ENCODE measurements at regions not wholly inside any gene's neighbourhood (a gene's known extent, or its start where the extent isn't known, plus 50 kb on each side); places are given as distances from the start of the nearest gene placed in this dataset.

- Histone ChIP-seq H3K9ac (ENCODE audit: low read length) (no peak overlapping the region), H3K4me1 (ENCODE audit: control insufficient read depth, insufficient read depth, low read length) (no peaks in the 10 kb centered on the region; the same call in 1 of the 2 replicates), H3K9me3 (ENCODE audit: control insufficient read depth, insufficient read depth, low read depth, low read length) (peaks cover 7% of the 10 kb centered on the region; the same call in 1 of the 2 replicates), H3K4me3 (ENCODE audit: low read depth, low read length) (no peak overlapping the region), H3K36me3 (ENCODE audit: control insufficient read depth, insufficient read depth, low read length) (no peaks in the 10 kb centered on the region), H3K27me3 (ENCODE audit: control insufficient read depth, insufficient read depth, low read length) (no peaks in the 10 kb centered on the region), H3K27ac (ENCODE audit: low read depth, low read length) (no peak overlapping the region)
Measured at GRCh38 chr11:71181566-71181965, 70.8 kb downstream of the SHANK2 start.

- no peak overlapping the region for H3K9ac ChIP-seq (ENCODE audit: low read length)
- H3K4me3 ChIP-seq (ENCODE audit: low read depth, low read length): no peak overlapping the region
- peaks cover 9% of the 10 kb centered on the region; the same call in 1 of the 2 replicates for H3K9me3 ChIP-seq (ENCODE audit: control insufficient read depth, insufficient read depth, low read depth, low read length)
- no peak overlapping the region for H3K27ac ChIP-seq (ENCODE audit: low read depth, low read length)
- H3K36me3 ChIP-seq (ENCODE audit: control insufficient read depth, insufficient read depth, low read length): no peaks in the 10 kb centered on the region
- no peaks in the 10 kb centered on the region; the same call in none of the 2 replicates for H3K4me1 ChIP-seq (ENCODE audit: control insufficient read depth, insufficient read depth, low read length)
- no peaks in the 10 kb centered on the region for H3K27me3 ChIP-seq (ENCODE audit: control insufficient read depth, insufficient read depth, low read length)
Measured at GRCh38 chr11:71180694-71181470, 71.5 kb downstream of the SHANK2 start.

GRCh38 chr11:71179877-71180605 lies 72.3 kb downstream of the SHANK2 start:
- Histone ChIP-seq H3K4me3 (ENCODE audit: low read depth, low read length) (no peak overlapping the region), H3K27ac (ENCODE audit: low read depth, low read length) (no peak overlapping the region), H3K4me1 (ENCODE audit: control insufficient read depth, insufficient read depth, low read length) (peaks cover 5% of the 10 kb centered on the region), H3K9ac (ENCODE audit: low read length) (no peak overlapping the region), H3K27me3 (ENCODE audit: control insufficient read depth, insufficient read depth, low read length) (no peaks in the 10 kb centered on the region), H3K9me3 (ENCODE audit: control insufficient read depth, insufficient read depth, low read depth, low read length) (peaks cover 9% of the 10 kb centered on the region; the same call in 1 of the 2 replicates), H3K36me3 (ENCODE audit: control insufficient read depth, insufficient read depth, low read length) (no peaks in the 10 kb centered on the region)

- no peak overlapping the region for H3K4me3 ChIP-seq (ENCODE audit: low read depth, low read length)
- no peaks in the 10 kb centered on the region for H3K27me3 ChIP-seq (ENCODE audit: control insufficient read depth, insufficient read depth, low read length)
- peaks cover 5% of the 10 kb centered on the region for H3K4me1 ChIP-seq (ENCODE audit: control insufficient read depth, insufficient read depth, low read length)
- no peak overlapping the region for H3K9ac ChIP-seq (ENCODE audit: low read length)
- peaks cover 9% of the 10 kb centered on the region; the same call in 1 of the 2 replicates for H3K9me3 ChIP-seq (ENCODE audit: control insufficient read depth, insufficient read depth, low read depth, low read length)
- no peaks in the 10 kb centered on the region for H3K36me3 ChIP-seq (ENCODE audit: control insufficient read depth, insufficient read depth, low read length)
- H3K27ac ChIP-seq (ENCODE audit: low read depth, low read length): no peak overlapping the region
Measured at GRCh38 chr11:71178076-71178475, 74.3 kb downstream of the SHANK2 start.

- no peak overlapping the region for H3K9ac ChIP-seq (ENCODE audit: low read length)
- no peaks in the 10 kb centered on the region for H3K36me3 ChIP-seq (ENCODE audit: control insufficient read depth, insufficient read depth, low read length)
- H3K9me3 ChIP-seq (ENCODE audit: control insufficient read depth, insufficient read depth, low read depth, low read length): peaks cover 9% of the 10 kb centered on the region; the same call in 1 of the 2 replicates
- peaks cover 5% of the 10 kb centered on the region for H3K4me1 ChIP-seq (ENCODE audit: control insufficient read depth, insufficient read depth, low read length)
- no peak overlapping the region for H3K27ac ChIP-seq (ENCODE audit: low read depth, low read length)
- H3K27me3 ChIP-seq (ENCODE audit: control insufficient read depth, insufficient read depth, low read length): no peaks in the 10 kb centered on the region
- H3K4me3 ChIP-seq (ENCODE audit: low read depth, low read length): no peak overlapping the region
Measured at GRCh38 chr11:71176812-71177211, 75.6 kb downstream of the SHANK2 start.

- H3K9me3 ChIP-seq (ENCODE audit: control insufficient read depth, insufficient read depth, low read depth, low read length): peaks cover 12% of the 10 kb centered on the region; the same call in 1 of the 2 replicates
- no peak overlapping the region for H3K27ac ChIP-seq (ENCODE audit: low read depth, low read length)
- H3K4me1 ChIP-seq (ENCODE audit: control insufficient read depth, insufficient read depth, low read length): peaks cover 9% of the 10 kb centered on the region
- H3K4me3 ChIP-seq (ENCODE audit: low read depth, low read length): no peak overlapping the region
- no peak overlapping the region for H3K9ac ChIP-seq (ENCODE audit: low read length)
- no peaks in the 10 kb centered on the region for H3K27me3 ChIP-seq (ENCODE audit: control insufficient read depth, insufficient read depth, low read length)
- no peaks in the 10 kb centered on the region for H3K36me3 ChIP-seq (ENCODE audit: control insufficient read depth, insufficient read depth, low read length)
Measured at GRCh38 chr11:71173709-71174108, 78.7 kb downstream of the SHANK2 start.

GRCh38 chr11:71172680-71173079 lies 79.7 kb downstream of the SHANK2 start:
- Histone ChIP-seq H3K36me3 (ENCODE audit: control insufficient read depth, insufficient read depth, low read length) (no peaks in the 10 kb centered on the region), H3K27ac (ENCODE audit: low read depth, low read length) (no peak overlapping the region), H3K9ac (ENCODE audit: low read length) (no peak overlapping the region), H3K4me1 (ENCODE audit: control insufficient read depth, insufficient read depth, low read length) (peaks cover 9% of the 10 kb centered on the region), H3K27me3 (ENCODE audit: control insufficient read depth, insufficient read depth, low read length) (no peaks in the 10 kb centered on the region), H3K4me3 (ENCODE audit: low read depth, low read length) (no peak overlapping the region), H3K9me3 (ENCODE audit: control insufficient read depth, insufficient read depth, low read depth, low read length) (peaks cover 14% of the 10 kb centered on the region; the same call in 1 of the 2 replicates)

GRCh38 chr11:71171576-71171975 lies 80.8 kb downstream of the SHANK2 start:
- Histone ChIP-seq H3K4me1 (ENCODE audit: control insufficient read depth, insufficient read depth, low read length) (peaks cover 9% of the 10 kb centered on the region), H3K9ac (ENCODE audit: low read length) (no peak overlapping the region), H3K27me3 (ENCODE audit: control insufficient read depth, insufficient read depth, low read length) (no peaks in the 10 kb centered on the region), H3K4me3 (ENCODE audit: low read depth, low read length) (no peak overlapping the region), H3K9me3 (ENCODE audit: control insufficient read depth, insufficient read depth, low read depth, low read length) (peaks cover 6% of the 10 kb centered on the region; the same call in 1 of the 2 replicates), H3K27ac (ENCODE audit: low read depth, low read length) (no peak overlapping the region), H3K36me3 (ENCODE audit: control insufficient read depth, insufficient read depth, low read length) (no peaks in the 10 kb centered on the region)

GRCh38 chr11:71170624-71171423 lies 81.6 kb downstream of the SHANK2 start:
- Histone ChIP-seq H3K36me3 (ENCODE audit: control insufficient read depth, insufficient read depth, low read length) (no peaks in the 10 kb centered on the region), H3K9ac (ENCODE audit: low read length) (no peak overlapping the region), H3K4me1 (ENCODE audit: control insufficient read depth, insufficient read depth, low read length) (peaks cover 9% of the 10 kb centered on the region), H3K27ac (ENCODE audit: low read depth, low read length) (no peak overlapping the region), H3K4me3 (ENCODE audit: low read depth, low read length) (no peak overlapping the region), H3K27me3 (ENCODE audit: control insufficient read depth, insufficient read depth, low read length) (no peaks in the 10 kb centered on the region; the same call in 1 of the 2 replicates), H3K9me3 (ENCODE audit: control insufficient read depth, insufficient read depth, low read depth, low read length) (peaks cover 5% of the 10 kb centered on the region; the same call in 1 of the 2 replicates)

GRCh38 chr11:71169313-71169712 lies 83.1 kb downstream of the SHANK2 start:
- peaks cover 5% of the 10 kb centered on the region; the same call in 1 of the 2 replicates for H3K9me3 ChIP-seq (ENCODE audit: control insufficient read depth, insufficient read depth, low read depth, low read length)
- no peak overlapping the region for H3K27ac ChIP-seq (ENCODE audit: low read depth, low read length)
- H3K27me3 ChIP-seq (ENCODE audit: control insufficient read depth, insufficient read depth, low read length): no peaks in the 10 kb centered on the region; the same call in 1 of the 2 replicates
- H3K36me3 ChIP-seq (ENCODE audit: control insufficient read depth, insufficient read depth, low read length): no peaks in the 10 kb centered on the region
- no peak overlapping the region for H3K4me3 ChIP-seq (ENCODE audit: low read depth, low read length)
- H3K4me1 ChIP-seq (ENCODE audit: control insufficient read depth, insufficient read depth, low read length): 0 out of 2 replicates have a peak, but pooled peaks cover 4% of the 10 kb centered on the region
- no peak overlapping the region for H3K9ac ChIP-seq (ENCODE audit: low read length)
